Activated CD4-positive, CD25-positive, alpha-beta regulatory T cell (primary cell): ENCODE measurements at regions not wholly inside any gene's neighbourhood (a gene's known extent, or its start where the extent isn't known, plus 50 kb on each side); places are given as distances from the start of the nearest gene placed in this dataset.
"Not testable (repeated sequence)": the region's sequence is repeated elsewhere in the genome, so short reads cannot be mapped to it uniquely, and the experiment has no call there.

Experiments
- DNase-seq, 4 experiments: peaks; one replicate each; lab custom pipeline; 2025; lab: John Stamatoyannopoulos, UW

- no peak for DNase-seq
These were observed 169.6 kb downstream of the EDEM1 start for GRCh38 chr3:5357089-5357488.

GRCh38 chr3:5358911-5359310 lies 171.4 kb downstream of the EDEM1 start:
- no peak for DNase-seq

- DNase-seq: no peak
These were observed 172.9 kb downstream of the EDEM1 start for GRCh38 chr3:5360453-5360852.

- no peak for DNase-seq
These were observed 179.2 kb downstream of the EDEM1 start for GRCh38 chr3:5366746-5367145.

- not testable (repeated sequence) for DNase-seq
These were observed 184.0 kb downstream of the EDEM1 start for GRCh38 chr3:5371555-5371954.

- no peak for DNase-seq
These were observed 189.3 kb downstream of the EDEM1 start for GRCh38 chr3:5376761-5377160.

- not testable (repeated sequence) for DNase-seq
These were observed 191.8 kb downstream of the EDEM1 start for GRCh38 chr3:5379266-5379665.

- DNase-seq: not testable (repeated sequence)
These were observed 196.2 kb downstream of the EDEM1 start for GRCh38 chr3:5383486-5384263.

GRCh38 chr3:5384557-5385236 lies 197.2 kb downstream of the EDEM1 start:
- no peak for DNase-seq

GRCh38 chr3:5388091-5388490 lies 200.6 kb downstream of the EDEM1 start:
- no peak for DNase-seq

- no peak for DNase-seq
These were observed 201.6 kb downstream of the EDEM1 start for GRCh38 chr3:5389057-5389456.

GRCh38 chr3:5390221-5390620 lies 202.7 kb downstream of the EDEM1 start:
- no peak for DNase-seq

- no peak for DNase-seq
These were observed 203.6 kb downstream of the EDEM1 start for GRCh38 chr3:5390936-5391625.

GRCh38 chr3:5401002-5401401 lies 213.5 kb downstream of the EDEM1 start:
- no peak for DNase-seq

- DNase-seq: no peak
These were observed 217.2 kb downstream of the EDEM1 start for GRCh38 chr3:5404718-5405117.

GRCh38 chr3:5411786-5412185 lies 224.3 kb downstream of the EDEM1 start:
- DNase-seq: no peak

GRCh38 chr3:5423076-5423475 lies 235.6 kb downstream of the EDEM1 start:
- no peak for DNase-seq

GRCh38 chr3:5423523-5423922 lies 236.0 kb downstream of the EDEM1 start:
- no peak for DNase-seq

GRCh38 chr3:5425371-5425770 lies 237.9 kb downstream of the EDEM1 start:
- DNase-seq: no peak

GRCh38 chr3:5426094-5426883 lies 238.8 kb downstream of the EDEM1 start:
- DNase-seq: peak in 3 of 4 experiments; percentile 8 to 27 (median 27)

GRCh38 chr3:5427021-5427420 lies 239.5 kb downstream of the EDEM1 start:
- DNase-seq: no peak

- no peak for DNase-seq
These were observed 240.4 kb downstream of the EDEM1 start for GRCh38 chr3:5427938-5428337.
